ENCODE measurements at regions not wholly inside any gene's neighbourhood (a gene's known extent, or its start where the extent isn't known, plus 50 kb on each side); places are given as distances from the start of the nearest gene placed in this dataset.
A peak's percentile ranks its signal among the peaks of the same experiment; 100 is the strongest.

DNA sequence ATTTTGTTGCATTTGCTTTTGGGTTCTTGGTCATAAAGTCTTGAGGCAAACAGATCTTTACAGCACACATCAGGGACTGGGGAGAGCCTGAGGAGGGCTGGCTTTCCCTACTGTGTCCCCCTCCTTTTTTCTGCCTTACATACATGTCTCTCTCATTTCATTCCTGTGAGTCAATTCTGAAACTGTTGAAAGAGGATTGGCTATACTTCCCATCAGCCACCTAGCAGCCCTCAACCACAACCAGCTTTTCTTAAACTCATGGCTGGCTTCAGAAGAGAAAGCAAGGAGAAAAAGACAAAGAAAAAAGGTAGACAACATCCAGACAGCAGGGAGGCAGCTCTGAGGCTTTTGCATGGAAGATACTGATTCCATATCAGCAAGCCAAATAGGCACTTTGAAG lies 374.8 kb upstream of the KIF2A start:
- TF ChIP-seq CTCF (IDR thresholded peaks at IDR 0.05; ENCODE audit: unreplicated experiment), result no peak
- H3K27ac Mint-ChIP-seq (ENCODE audit: unreplicated experiment), result no peak overlapping the region
- H3K4me3 Mint-ChIP-seq (ENCODE audit: unreplicated experiment), result no peak overlapping the region
- no peaks in the 10 kb centered on the region for H3K27me3 Mint-ChIP-seq (ENCODE audit: unreplicated experiment)
- no peaks in the 10 kb centered on the region for H3K9me3 Mint-ChIP-seq (ENCODE audit: unreplicated experiment)
- DNase-seq (ENCODE audit: low spot score), result no peak
- H3K4me1 Mint-ChIP-seq (ENCODE audit: unreplicated experiment), result peaks cover 4% of the 10 kb centered on the region
- no peaks in the 10 kb centered on the region for H3K36me3 Mint-ChIP-seq (ENCODE audit: low read depth, unreplicated experiment)

- Mint-ChIP-seq H3K27me3 (ENCODE audit: unreplicated experiment) (no peaks in the 10 kb centered on the region), H3K27ac (ENCODE audit: unreplicated experiment) (no peak overlapping the region), H3K9me3 (ENCODE audit: unreplicated experiment) (no peaks in the 10 kb centered on the region), H3K4me3 (ENCODE audit: unreplicated experiment) (no peak overlapping the region), H3K4me1 (ENCODE audit: unreplicated experiment) (no peaks in the 10 kb centered on the region), H3K36me3 (ENCODE audit: low read depth, unreplicated experiment) (no peaks in the 10 kb centered on the region)
- TF ChIP-seq CTCF (IDR thresholded peaks at IDR 0.05; ENCODE audit: unreplicated experiment), result peak; percentile 51
- peak; percentile 74 for DNase-seq (ENCODE audit: low spot score)
These were observed 372.0 kb upstream of the KIF2A start for GRCh38 chr5:61933787-61934626.

GRCh38 chr5:61941637-61942036 lies 364.4 kb upstream of the KIF2A start:
- H3K27ac Mint-ChIP-seq (ENCODE audit: unreplicated experiment), result no peak overlapping the region
- H3K4me1 Mint-ChIP-seq (ENCODE audit: unreplicated experiment), result no peaks in the 10 kb centered on the region
- H3K27me3 Mint-ChIP-seq (ENCODE audit: unreplicated experiment), result no peaks in the 10 kb centered on the region
- TF ChIP-seq CTCF (IDR thresholded peaks at IDR 0.05; ENCODE audit: unreplicated experiment), result no peak
- no peak for DNase-seq (ENCODE audit: low spot score)
- H3K9me3 Mint-ChIP-seq (ENCODE audit: unreplicated experiment), result no peaks in the 10 kb centered on the region
- H3K36me3 Mint-ChIP-seq (ENCODE audit: low read depth, unreplicated experiment), result no peaks in the 10 kb centered on the region
- H3K4me3 Mint-ChIP-seq (ENCODE audit: unreplicated experiment), result no peak overlapping the region

GRCh38 chr5:61942462-61943049 lies 363.4 kb upstream of the KIF2A start:
- Mint-ChIP-seq H3K36me3 (ENCODE audit: low read depth, unreplicated experiment) (no peaks in the 10 kb centered on the region), H3K4me1 (ENCODE audit: unreplicated experiment) (no peaks in the 10 kb centered on the region), H3K9me3 (ENCODE audit: unreplicated experiment) (no peaks in the 10 kb centered on the region), H3K27ac (ENCODE audit: unreplicated experiment) (no peak overlapping the region), H3K4me3 (ENCODE audit: unreplicated experiment) (no peak overlapping the region), H3K27me3 (ENCODE audit: unreplicated experiment) (peaks cover 2% of the 10 kb centered on the region)
- TF ChIP-seq CTCF (IDR thresholded peaks at IDR 0.05; ENCODE audit: unreplicated experiment), result no peak
- DNase-seq (ENCODE audit: low spot score), result no peak

GRCh38 chr5:61943713-61944112 lies 362.3 kb upstream of the KIF2A start:
- Mint-ChIP-seq H3K4me3 (ENCODE audit: unreplicated experiment) (no peak overlapping the region), H3K9me3 (ENCODE audit: unreplicated experiment) (no peaks in the 10 kb centered on the region), H3K36me3 (ENCODE audit: low read depth, unreplicated experiment) (no peaks in the 10 kb centered on the region), H3K27me3 (ENCODE audit: unreplicated experiment) (peaks cover 2% of the 10 kb centered on the region), H3K4me1 (ENCODE audit: unreplicated experiment) (no peaks in the 10 kb centered on the region), H3K27ac (ENCODE audit: unreplicated experiment) (no peak overlapping the region)
- no peak for TF ChIP-seq CTCF (IDR thresholded peaks at IDR 0.05; ENCODE audit: unreplicated experiment)
- no peak for DNase-seq (ENCODE audit: low spot score)
